HG03135 (cell line): ENCODE measurements at regions not wholly inside any gene's neighbourhood (a gene's known extent, or its start where the extent isn't known, plus 50 kb on each side); places are given as distances from the start of the nearest gene placed in this dataset.

ENCODE experiments used
- ATAC-seq: cut with Tn5 transposase; IDR thresholded peaks from one replicate; pipeline ENCODE4 v1.9.1; 2021; ENCODE audit warnings: mild to moderate bottlenecking, moderate library complexity; ENCODE audit not compliant: unreplicated experiment

DNA sequence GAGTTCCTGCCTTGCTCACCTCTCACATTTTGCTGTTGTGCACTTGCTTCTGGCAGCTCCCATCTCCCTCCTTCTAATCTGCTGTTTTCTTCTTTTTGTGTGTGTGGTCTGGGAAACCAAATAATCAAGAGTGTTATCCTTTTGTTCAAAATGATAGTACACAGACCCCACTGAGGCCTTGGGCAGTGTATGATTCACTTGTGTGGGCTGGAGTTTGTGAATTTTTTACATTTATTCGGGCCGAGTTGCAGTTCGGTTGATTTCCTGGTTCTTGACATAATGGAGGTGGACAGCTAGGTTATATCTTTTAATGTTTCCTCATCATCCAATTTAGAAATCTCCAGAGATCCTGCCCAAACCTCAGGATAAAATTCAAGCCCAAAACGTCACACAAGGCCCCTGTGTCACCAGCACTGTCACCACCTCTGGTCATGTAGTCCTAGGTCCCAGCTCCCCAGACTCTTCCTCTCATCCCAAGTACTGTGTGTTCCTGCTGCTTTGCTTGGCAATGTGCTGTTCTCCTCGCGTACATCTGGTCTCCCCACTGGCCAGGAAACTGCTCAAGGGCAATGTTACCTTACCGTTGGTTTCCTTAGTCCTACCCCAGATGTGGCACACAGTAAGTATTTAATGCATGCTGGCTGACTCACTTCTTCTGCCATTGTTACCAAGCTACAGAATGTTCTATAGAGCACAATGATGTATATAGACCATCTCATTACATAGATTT, 55.7 kb upstream of the PHACTR2 start:
- no peak for ATAC-seq

DNA sequence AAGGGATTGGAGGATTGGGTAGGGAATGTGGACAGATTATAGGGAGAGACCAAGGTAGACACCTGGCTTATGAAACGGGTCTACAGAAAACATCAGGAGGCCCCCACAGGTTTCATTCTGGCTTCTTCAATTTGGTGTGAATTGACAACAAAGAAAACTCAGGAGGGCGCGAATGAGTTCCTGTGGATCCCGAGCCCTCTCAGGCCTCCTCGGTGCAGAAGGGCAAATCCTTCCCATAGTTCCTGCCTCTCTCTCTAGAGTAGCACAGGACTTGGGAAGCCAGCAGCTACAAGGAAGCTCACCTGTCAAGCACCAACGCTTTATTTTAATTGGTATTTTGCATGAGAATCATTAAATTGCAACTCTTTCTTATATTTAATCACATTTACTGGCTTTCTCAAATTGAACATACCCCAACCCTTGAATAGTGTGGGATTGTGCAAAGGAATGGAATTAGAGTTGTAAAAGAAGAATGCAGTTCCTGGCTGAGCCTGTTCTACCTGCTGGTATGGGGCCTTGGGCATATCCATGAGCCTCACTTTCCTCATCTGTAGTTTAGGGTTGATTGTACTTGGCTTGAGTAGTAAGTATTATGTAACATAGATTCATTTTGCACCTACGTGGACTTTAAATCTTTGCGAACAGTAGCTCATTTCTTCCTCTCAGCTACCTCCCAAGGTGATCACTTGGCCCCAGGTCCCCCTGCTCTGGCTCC, 56.4 kb upstream of the PHACTR2 start:
- no peak for ATAC-seq

GRCh38 chr6:143620447-143620846, 57.3 kb upstream of the PHACTR2 start:
- no peak for ATAC-seq

DNA sequence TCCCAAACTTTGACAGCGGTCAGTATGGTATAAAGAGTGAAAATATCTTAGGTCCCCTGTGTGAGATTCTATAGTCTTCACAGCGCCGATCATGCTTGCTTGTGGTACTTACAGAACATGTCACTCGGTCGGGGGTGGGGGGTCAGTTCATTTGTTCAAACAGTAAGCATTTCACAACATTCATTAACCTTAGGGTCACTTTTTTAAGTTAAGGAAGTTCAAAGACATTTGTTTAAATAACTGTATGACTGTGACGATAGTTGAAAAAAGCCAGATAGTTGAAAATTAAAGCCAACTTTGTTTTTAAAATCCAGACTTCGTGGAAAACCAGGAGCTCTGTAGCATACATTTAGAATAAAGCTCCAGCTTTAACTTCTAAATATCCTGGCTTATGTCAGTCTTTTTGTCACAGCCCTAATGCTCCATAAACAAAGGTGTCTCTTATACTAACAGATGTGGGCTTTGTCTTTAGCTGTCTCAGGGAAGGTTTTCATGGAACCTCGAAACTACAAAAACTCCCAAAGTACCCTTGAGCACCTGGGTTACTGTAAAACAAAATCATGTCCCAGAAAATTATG, 57.9 kb upstream of the PHACTR2 start:
- no peak for ATAC-seq

DNA sequence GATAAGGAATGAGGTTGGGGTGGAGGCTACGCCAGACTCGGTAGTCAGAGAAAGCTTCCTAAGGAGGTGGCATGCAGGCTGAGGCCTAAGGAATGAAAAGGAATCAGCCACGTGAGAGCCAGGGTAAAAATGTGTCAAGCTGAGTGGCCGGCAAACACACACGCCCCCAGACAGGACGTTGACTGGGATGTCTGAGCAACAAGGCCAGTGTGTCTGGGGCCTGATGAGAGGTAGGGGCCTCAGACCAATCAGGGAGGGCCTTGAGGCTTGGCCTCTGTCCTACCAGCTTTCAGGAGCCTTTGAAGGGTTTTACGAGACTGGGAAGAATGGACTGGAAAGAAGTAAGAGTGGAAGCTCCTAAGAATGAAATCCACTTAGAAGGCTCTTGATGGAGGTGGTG, 61.0 kb upstream of the PHACTR2 start:
- no peak for ATAC-seq

DNA sequence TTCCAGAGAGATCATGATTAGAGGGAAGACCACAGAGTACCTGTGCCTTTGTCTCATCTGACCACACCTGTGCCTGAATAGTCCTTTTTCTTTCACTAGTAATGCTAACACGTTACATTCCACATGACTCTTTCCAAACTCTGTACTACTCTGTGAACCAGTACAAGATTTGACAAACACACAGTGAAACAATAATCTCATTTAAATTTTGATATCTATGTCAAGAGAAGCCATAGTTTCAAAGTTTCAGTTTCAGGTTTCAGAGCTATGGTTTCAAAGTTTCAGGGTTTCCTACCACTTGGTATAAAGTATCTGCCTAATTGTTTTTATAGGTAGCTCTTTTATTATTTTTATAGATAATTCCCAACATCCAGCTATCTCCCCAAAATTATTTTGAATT, 62.0 kb upstream of the PHACTR2 start:
- ATAC-seq, result peak; percentile 59

- ATAC-seq, result no peak
Measured at GRCh38 chr6:143614235-143614634, 63.5 kb upstream of the PHACTR2 start.

- ATAC-seq, result no peak
Measured at GRCh38 chr6:143613749-143614148, 64.0 kb upstream of the PHACTR2 start.

DNA sequence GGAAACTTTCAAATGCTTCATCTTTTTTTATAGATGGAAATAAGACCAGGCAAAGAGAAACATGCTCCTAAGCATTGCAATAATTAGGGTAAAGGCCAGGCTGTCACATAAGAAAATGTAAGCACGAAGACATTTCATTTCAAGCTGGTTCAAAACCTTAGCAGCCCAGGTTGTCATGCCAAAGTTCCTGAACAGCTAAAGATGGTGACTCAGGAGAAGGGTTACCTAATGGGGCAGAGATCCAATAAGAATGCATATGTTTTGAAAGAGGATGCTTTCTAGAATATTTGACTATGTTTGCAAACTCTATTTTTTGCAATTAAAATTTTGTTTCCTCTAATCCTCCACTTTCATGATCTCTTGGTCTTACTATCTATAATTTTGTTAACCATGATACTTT, 65.6 kb upstream of the PHACTR2 start:
- no peak for ATAC-seq

GRCh38 chr6:143611580-143611979, 66.2 kb upstream of the PHACTR2 start:
- ATAC-seq, result no peak

- no peak for ATAC-seq
Measured at GRCh38 chr6:143609972-143610371, 67.8 kb upstream of the PHACTR2 start.

DNA sequence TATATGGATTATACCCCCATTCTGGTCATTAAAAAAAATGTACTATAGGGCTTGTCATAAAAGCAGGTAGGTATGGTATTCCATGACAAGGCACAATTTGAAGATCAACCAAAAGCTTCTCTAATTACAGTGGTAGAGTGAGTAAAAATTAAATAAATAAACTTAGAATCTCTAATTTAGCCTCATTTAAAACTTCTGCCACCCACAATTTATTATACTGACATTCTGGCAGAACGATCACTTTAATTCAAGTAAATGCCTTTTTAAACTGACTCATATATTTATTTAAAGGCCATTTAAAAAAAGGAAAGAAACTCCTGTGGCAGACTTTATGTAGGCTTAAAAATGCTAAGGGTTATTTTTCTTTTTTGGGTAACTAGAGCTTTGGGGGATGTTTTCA, 68.3 kb upstream of the PHACTR2 start:
- no peak for ATAC-seq

DNA sequence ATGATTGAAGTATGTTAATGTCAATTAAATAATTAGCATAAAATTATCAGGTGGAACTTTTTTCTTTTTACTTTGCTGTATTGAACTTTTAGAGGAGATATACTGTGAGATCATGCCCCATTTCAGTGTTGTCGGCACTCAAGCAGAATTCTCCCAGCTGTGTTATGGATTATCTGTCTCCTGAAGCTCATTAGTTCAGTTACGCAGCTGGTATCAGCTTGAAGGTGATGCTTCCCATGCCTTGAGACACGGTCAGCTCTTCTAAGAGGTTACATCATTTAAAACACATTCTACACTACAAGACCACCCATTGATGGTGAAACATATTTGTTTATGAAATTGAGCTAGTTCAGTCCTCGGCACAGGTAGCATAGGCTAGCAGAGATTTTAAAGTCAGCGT, 68.9 kb upstream of the PHACTR2 start:
- ATAC-seq, result no peak

- no peak for ATAC-seq
Measured at GRCh38 chr6:143607974-143608373, 69.8 kb upstream of the PHACTR2 start.

DNA sequence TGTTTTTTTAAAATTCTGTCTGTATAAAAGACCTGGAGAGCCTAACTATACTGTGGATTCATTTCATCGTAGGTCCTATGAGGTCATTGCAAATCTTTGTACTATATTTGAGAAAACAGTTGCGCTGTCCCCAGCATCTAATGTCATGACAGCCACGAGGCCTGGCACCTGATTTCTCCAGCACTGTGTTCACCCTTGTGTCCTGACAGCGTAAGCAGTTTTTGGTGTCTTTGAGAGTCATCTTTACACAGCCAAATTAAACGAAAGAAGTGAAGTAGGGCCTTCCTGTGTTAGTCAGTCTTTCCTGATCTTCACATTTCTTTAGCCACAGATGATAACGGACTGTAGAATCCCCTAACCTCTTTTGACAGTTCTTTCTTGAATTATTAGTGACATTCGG, 70.6 kb upstream of the PHACTR2 start:
- ATAC-seq, result no peak

DNA sequence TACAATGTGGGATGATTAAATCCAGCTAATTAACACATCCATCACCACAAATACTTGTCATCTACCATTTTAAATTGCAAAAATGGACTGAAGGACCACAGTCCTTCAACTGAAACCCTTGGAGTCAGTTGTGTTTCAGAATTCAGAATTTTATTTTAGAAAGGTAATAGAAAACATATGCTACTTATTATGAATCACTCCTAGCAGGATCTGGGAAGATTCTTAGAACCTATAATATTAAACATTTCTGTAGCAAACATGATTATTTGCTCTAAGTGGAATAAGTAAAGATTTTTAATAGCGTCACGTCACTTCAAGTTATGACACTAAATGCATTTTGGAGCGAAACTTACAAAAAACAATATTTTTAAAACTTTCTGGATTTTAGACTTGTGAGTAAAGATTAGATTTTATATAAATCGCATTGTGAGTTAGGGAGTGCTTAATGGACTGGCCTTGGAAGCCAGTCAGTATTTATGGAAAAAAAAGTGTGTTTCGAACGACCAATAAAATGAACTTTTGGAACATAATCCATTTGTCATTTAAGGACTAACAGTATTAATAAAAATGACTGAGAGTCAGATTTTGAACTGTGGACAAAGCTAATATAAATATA, 71.8 kb upstream of the PHACTR2 start:
- no peak for ATAC-seq

- no peak for ATAC-seq
Measured at GRCh38 chr6:143603455-143603854, 74.3 kb upstream of the PHACTR2 start.

GRCh38 chr6:143601504-143601903, 76.3 kb upstream of the PHACTR2 start:
- ATAC-seq, result no peak

GRCh38 chr6:143600821-143601220, 76.9 kb upstream of the PHACTR2 start:
- ATAC-seq, result no peak

DNA sequence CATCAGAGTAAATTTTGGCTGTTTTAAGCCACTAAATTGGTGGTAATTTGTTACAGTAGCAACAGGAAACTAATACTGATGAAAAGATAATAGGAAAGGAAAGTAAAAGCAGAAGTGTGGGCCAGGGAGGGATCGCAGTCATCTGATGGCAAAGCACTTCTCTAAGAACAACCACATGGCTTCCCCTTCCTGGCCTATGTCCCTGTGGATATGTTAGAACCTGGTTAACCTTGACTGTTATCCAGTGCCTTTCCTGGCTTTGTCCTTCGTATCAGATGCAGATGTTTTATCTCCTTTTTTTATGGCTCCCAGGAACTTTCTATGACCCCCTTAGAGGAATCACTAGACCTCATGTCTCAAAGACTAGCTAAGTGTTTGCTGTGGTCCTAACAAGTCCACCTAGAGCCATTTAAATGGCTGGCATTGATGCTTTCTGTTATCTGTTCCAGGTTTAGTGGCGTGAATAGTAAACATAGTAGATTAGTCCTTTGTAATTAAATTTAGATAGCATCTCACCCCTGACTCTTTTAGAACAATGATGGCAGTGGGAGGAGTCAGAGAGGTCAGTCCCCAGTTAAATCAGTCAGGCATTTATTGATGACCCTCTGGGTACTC, 79.2 kb upstream of the PHACTR2 start:
- ATAC-seq, result no peak

- no peak for ATAC-seq
Measured at GRCh38 chr6:143596866-143597265, 80.9 kb upstream of the PHACTR2 start.
